H9 (cell line): ENCODE measurements at regions not wholly inside any gene's neighbourhood (a gene's known extent, or its start where the extent isn't known, plus 50 kb on each side); places are given as distances from the start of the nearest gene placed in this dataset.

Experiments used
- DNase-seq: peaks from one replicate; pipeline ENCODE4 v3.0.0-alpha.2; 2017
- H2AFZ ChIP-seq: one replicate; pipeline ENCODE4 v1.6.1; 2013; ENCODE audit warnings: mild to moderate bottlenecking, low read length, control low read depth, moderate library complexity
- H2AK5ac ChIP-seq: 2 replicates; pipeline ENCODE4 v1.6.1; 2013; ENCODE audit warnings: low read length, control low read depth, mixed read lengths; ENCODE audit not compliant: insufficient read length
- H2BK120ac ChIP-seq: one replicate; pipeline ENCODE4 v1.6.1; 2013; ENCODE audit warnings: low read depth, mild to moderate bottlenecking, low read length, control low read depth, inconsistent platforms; ENCODE audit not compliant: poor library complexity, severe bottlenecking
- H2BK12ac ChIP-seq: 2 replicates; pipeline ENCODE4 v1.6.1; 2013; ENCODE audit warnings: low read length, control low read depth, mixed read lengths, low read depth; ENCODE audit not compliant: insufficient read length
- H2BK15ac ChIP-seq: 2 replicates; pipeline ENCODE4 v1.6.1; 2013; ENCODE audit warnings: low read depth, low read length, control low read depth
- H2BK20ac ChIP-seq: one replicate; pipeline ENCODE4 v1.6.1; 2013; ENCODE audit warnings: low read depth, mild to moderate bottlenecking, low read length, control low read depth, inconsistent platforms; ENCODE audit not compliant: poor library complexity, severe bottlenecking
- H2BK5ac ChIP-seq: 2 replicates; pipeline ENCODE4 v1.6.1; 2013; ENCODE audit warnings: low read length, control low read depth, mixed read lengths; ENCODE audit not compliant: insufficient read length
- H3K14ac ChIP-seq: 2 replicates; pipeline ENCODE4 v1.6.1; 2013; ENCODE audit warnings: low read length, control low read depth; ENCODE audit not compliant: insufficient read depth
- H3K18ac ChIP-seq: 2 replicates; pipeline ENCODE4 v1.6.1; 2013; ENCODE audit warnings: low read depth, mild to moderate bottlenecking, mixed read lengths, low read length, control low read depth; ENCODE audit not compliant: insufficient read length
- H3K23ac ChIP-seq: 2 replicates; pipeline ENCODE4 v1.6.1; 2013; ENCODE audit warnings: low read length, control low read depth, mixed read lengths, low read depth; ENCODE audit not compliant: insufficient read length
- H3K23me2 ChIP-seq: 2 replicates; pipeline ENCODE4 v1.6.1; 2013; ENCODE audit warnings: low read depth, mild to moderate bottlenecking, mixed read lengths, low read length, control low read depth; ENCODE audit not compliant: insufficient read length, poor library complexity, severe bottlenecking
- H3K27ac ChIP-seq: 2 replicates; pipeline ENCODE4 v1.5.1; 2013; ENCODE audit warnings: low read length, control low read depth, mixed read lengths, low read depth; ENCODE audit not compliant: insufficient read length
- H3K27me3 ChIP-seq: 2 replicates; pipeline ENCODE4 v1.6.1; 2013; ENCODE audit warnings: low read length, control low read depth, inconsistent platforms; ENCODE audit not compliant: insufficient read depth
- H3K4ac ChIP-seq: 2 replicates; pipeline ENCODE4 v1.6.1; 2013; ENCODE audit warnings: low read depth, mild to moderate bottlenecking, control low read depth, inconsistent platforms, low read length, moderate library complexity
- H3K4me1 ChIP-seq: 2 replicates; pipeline ENCODE4 v1.6.1; 2013; ENCODE audit warnings: low read length, control low read depth, inconsistent platforms; ENCODE audit not compliant: insufficient read depth
- H3K4me2 ChIP-seq: 2 replicates; pipeline ENCODE4 v1.6.1; 2013; ENCODE audit warnings: low read length, control low read depth, mixed read lengths; ENCODE audit not compliant: insufficient read length, insufficient read depth
- H3K56ac ChIP-seq: 2 replicates; pipeline ENCODE4 v1.6.1; 2013; ENCODE audit warnings: low read depth, mild to moderate bottlenecking, mixed read lengths, low read length, control low read depth; ENCODE audit not compliant: insufficient read length
- H3K79me1 ChIP-seq: 2 replicates; pipeline ENCODE4 v1.6.1; 2013; ENCODE audit warnings: low read depth, mild to moderate bottlenecking, moderate library complexity, low read length, control low read depth, inconsistent platforms; ENCODE audit not compliant: insufficient read depth, poor library complexity, severe bottlenecking
- H3K79me2 ChIP-seq: 2 replicates; pipeline ENCODE4 v1.6.1; 2013; ENCODE audit warnings: low read length, control low read depth, inconsistent platforms; ENCODE audit not compliant: insufficient read depth
- H3K9ac ChIP-seq: 2 replicates; pipeline ENCODE4 v1.6.1; 2013; ENCODE audit warnings: low read length, control low read depth, mixed read lengths; ENCODE audit not compliant: insufficient read length; ENCODE audit errors: extremely low read depth
- H3K9me3 ChIP-seq: one replicate; pipeline ENCODE4 v1.6.1; 2013; ENCODE audit warnings: low read depth, low read length, inconsistent platforms; ENCODE audit not compliant: control insufficient read depth
- H3T11ph ChIP-seq: one replicate; pipeline ENCODE4 v1.6.1; 2013; ENCODE audit warnings: mild to moderate bottlenecking, low read length, control low read depth, inconsistent platforms
- H4K20me1 ChIP-seq: one replicate; pipeline ENCODE4 v1.6.1; 2013; ENCODE audit not compliant: control insufficient read depth, insufficient read length, insufficient read depth
- H4K5ac ChIP-seq: 2 replicates; pipeline ENCODE4 v1.6.1; 2013; ENCODE audit warnings: low read depth, mild to moderate bottlenecking, mixed read lengths, low read length, control low read depth; ENCODE audit not compliant: insufficient read length
- H4K8ac ChIP-seq: replicated peaks from 2 replicates; pipeline ENCODE4 v1.6.1; 2013; ENCODE audit warnings: low read length, control low read depth, mixed read lengths, low read depth; ENCODE audit not compliant: insufficient read length
- H4K91ac ChIP-seq: 2 replicates; pipeline ENCODE4 v1.6.1; 2013; ENCODE audit warnings: low read depth, mild to moderate bottlenecking, moderate library complexity, mixed read lengths, low read length, control low read depth; ENCODE audit not compliant: insufficient read length
- H3K27ac Mint-ChIP-seq, 3 experiments: 2 replicates in 2 of 3; 3 replicates in 1 of 3; pipeline ENCODE4 v1.8.0; 2020 to 2021; ENCODE audit warnings: mixed read lengths in 3 of 3, mild to moderate bottlenecking in 1 of 3, moderate library complexity in 1 of 3
- H3K27me3 Mint-ChIP-seq: 2 replicates; pipeline ENCODE4 v1.8.0; 2021; ENCODE audit warnings: low read depth, mild to moderate bottlenecking, moderate library complexity, mixed read lengths
- H3K36me3 Mint-ChIP-seq, 3 experiments: 2 replicates in 2 of 3; 3 replicates in 1 of 3; pipeline ENCODE4 v1.8.0; 2020 to 2021; ENCODE audit warnings: low read depth in 3 of 3, mixed read lengths in 3 of 3; ENCODE audit not compliant: insufficient read depth in 1 of 3
- H3K4me1 Mint-ChIP-seq, 2 experiments: 2 replicates each; pipeline ENCODE4 v1.8.0; 2020; ENCODE audit warnings: mixed read lengths in 2 of 2
- H3K4me3 Mint-ChIP-seq, 2 experiments: 2 replicates in 1 of 2; 3 replicates in 1 of 2; pipeline ENCODE4 v1.8.0; 2020 to 2021; ENCODE audit warnings: mild to moderate bottlenecking in 2 of 2, mixed read lengths in 2 of 2, moderate library complexity in 1 of 2
- H3K9me3 Mint-ChIP-seq, 2 experiments: 2 replicates in 1 of 2; 3 replicates in 1 of 2; pipeline ENCODE4 v1.8.0; 2020; ENCODE audit warnings: mild to moderate bottlenecking in 2 of 2, mixed read lengths in 2 of 2, moderate library complexity in 1 of 2
- WGBS: extraction: QIAGEN DNeasy Blood & Tissue Kit; methylation state at CpG from one replicate; pipeline ENCODE4 v1.1.7; 2013; ENCODE audit warnings: missing lambda C conversion rate, low lambda C conversion rate, mixed read lengths; ENCODE audit not compliant: insufficient read length; ENCODE audit errors: extremely low coverage; 5-methylcytosine and 5-hydroxymethylcytosine counted together
- TF ChIP-seq, protein P1 (sequence below): fragments of 200-600 bp; sonication (generic); conservative IDR thresholded peaks from 3 replicates; pipeline ENCODE4 v1.8.0; 2021; ENCODE audit warnings: antibody characterized with exemption, mild to moderate bottlenecking

DNA sequence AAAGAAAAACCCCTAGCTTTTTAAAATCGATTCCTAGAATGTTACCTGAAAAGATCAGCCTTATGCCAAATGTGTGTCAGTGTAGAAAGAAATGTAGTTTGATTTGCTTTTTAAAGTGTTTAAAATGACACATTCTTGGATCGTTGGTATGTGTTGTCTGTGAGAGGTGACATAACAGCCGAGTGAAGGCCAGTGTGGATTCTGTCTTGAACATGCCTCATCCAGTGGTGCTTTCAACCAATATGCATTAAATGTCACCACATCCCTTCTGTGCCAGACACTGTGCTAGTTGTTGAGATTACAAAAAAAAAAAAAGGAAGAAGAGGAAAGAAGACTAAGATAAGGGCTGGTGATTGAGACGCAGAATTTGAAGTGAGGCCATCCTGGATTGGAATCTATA is 994.2 kb upstream of the TENM3 start:
- Histone ChIP-seq H2BK12ac (no peak overlapping the region), H2BK15ac (no peak overlapping the region), H3K4me2 (no peak overlapping the region), H3K79me1 (no peaks in the 10 kb centered on the region), H4K91ac (no peak overlapping the region), H3K18ac (no peak overlapping the region), H3K9me3 (no peaks in the 10 kb centered on the region), H3T11ph (no peak overlapping the region), H3K4ac (no peak overlapping the region), H4K8ac (no peak overlapping the region), H4K5ac (no peak overlapping the region), H3K23ac (no peak overlapping the region), H4K20me1 (no peaks in the 10 kb centered on the region), H3K4me1 (peaks cover 8% of the 10 kb centered on the region; the same call in 1 of the 2 replicates), H3K9ac (no peak overlapping the region), H3K56ac (no peak overlapping the region), H2BK5ac (no peak overlapping the region), H2BK120ac (no peak overlapping the region), H2AK5ac (no peak overlapping the region), H3K79me2 (no peaks in the 10 kb centered on the region), H2AFZ (no peak overlapping the region), H2BK20ac (no peak overlapping the region), H3K27me3 (no peaks in the 10 kb centered on the region), H3K27ac (no peak overlapping the region), H3K14ac (no peak overlapping the region), H3K23me2 (no peaks in the 10 kb centered on the region)
- no peak for DNase-seq
- Mint-ChIP-seq H3K4me3 (no peak overlapping the region), H3K9me3 (no peaks in the 10 kb centered on the region), H3K27ac (no peak overlapping the region), H3K36me3 (no peaks in the 10 kb centered on the region), H3K4me1 (peaks cover 20 to 32% of the 10 kb centered on the region in 2 experiments), H3K27me3 (no peaks in the 10 kb centered on the region; the same call in 1 of the 2 replicates)
- WGBS = no CpG with 5 or more reads among the region's 4 CpGs
- TF ChIP-seq, protein P1, sequence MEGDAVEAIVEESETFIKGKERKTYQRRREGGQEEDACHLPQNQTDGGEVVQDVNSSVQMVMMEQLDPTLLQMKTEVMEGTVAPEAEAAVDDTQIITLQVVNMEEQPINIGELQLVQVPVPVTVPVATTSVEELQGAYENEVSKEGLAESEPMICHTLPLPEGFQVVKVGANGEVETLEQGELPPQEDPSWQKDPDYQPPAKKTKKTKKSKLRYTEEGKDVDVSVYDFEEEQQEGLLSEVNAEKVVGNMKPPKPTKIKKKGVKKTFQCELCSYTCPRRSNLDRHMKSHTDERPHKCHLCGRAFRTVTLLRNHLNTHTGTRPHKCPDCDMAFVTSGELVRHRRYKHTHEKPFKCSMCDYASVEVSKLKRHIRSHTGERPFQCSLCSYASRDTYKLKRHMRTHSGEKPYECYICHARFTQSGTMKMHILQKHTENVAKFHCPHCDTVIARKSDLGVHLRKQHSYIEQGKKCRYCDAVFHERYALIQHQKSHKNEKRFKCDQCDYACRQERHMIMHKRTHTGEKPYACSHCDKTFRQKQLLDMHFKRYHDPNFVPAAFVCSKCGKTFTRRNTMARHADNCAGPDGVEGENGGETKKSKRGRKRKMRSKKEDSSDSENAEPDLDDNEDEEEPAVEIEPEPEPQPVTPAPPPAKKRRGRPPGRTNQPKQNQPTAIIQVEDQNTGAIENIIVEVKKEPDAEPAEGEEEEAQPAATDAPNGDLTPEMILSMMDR = no peak
